ENCODE measurements at regions not wholly inside any gene's neighbourhood (a gene's known extent, or its start where the extent isn't known, plus 50 kb on each side); places are given as distances from the start of the nearest gene placed in this dataset.

- no peak for FAIRE-seq
- Histone ChIP-seq H3K36me3 (ENCODE audit: control insufficient read depth in 2 of 3, insufficient read depth in 3 of 3, low read length in 3 of 3) (no peaks in the 10 kb centered on the region), H3K27me3 (ENCODE audit: control insufficient read depth, insufficient read depth, low read length) (peaks cover 65% of the 10 kb centered on the region), H3K9me3 (ENCODE audit: control insufficient read depth in 2 of 3, insufficient read depth in 1 of 3, low read length in 3 of 3) (no peaks in the 10 kb centered on the region), H3K4me1 (ENCODE audit: control insufficient read depth in 2 of 3, insufficient read depth in 2 of 3, low read depth in 1 of 3, low read length in 3 of 3) (no peaks in the 10 kb centered on the region), H3K27ac (ENCODE audit: low read depth in 2 of 2, low read length in 2 of 2) (no peak overlapping the region), H3K4me3 (ENCODE audit: low read length in 3 of 3) (no peak overlapping the region), H3K9ac (ENCODE audit: low read length in 3 of 3) (no peak overlapping the region)
- intact Hi-C loops (cut with DNase I), result no loop called here
- no peak for TF ChIP-seq CTCF (IDR thresholded peaks at IDR 0.05; ENCODE audit: borderline replicate concordance, extremely low read depth, insufficient read depth)
- peak in 2 of 5 donors; percentile 26 to 48 for DNase-seq
Observed at GRCh38 chr20:56924292-56925081, 295.4 kb downstream of the TFAP2C start.

GRCh38 chr20:56925082-56925830 lies 296.1 kb downstream of the TFAP2C start:
- peaks cover 73% of the 10 kb centered on the region for H3K27me3 ChIP-seq (ENCODE audit: control insufficient read depth, insufficient read depth, low read length)
- FAIRE-seq, result no peak
- no peaks in the 10 kb centered on the region for H3K4me1 ChIP-seq (ENCODE audit: control insufficient read depth in 2 of 3, insufficient read depth in 2 of 3, low read depth in 1 of 3, low read length in 3 of 3)
- H3K36me3 ChIP-seq (ENCODE audit: control insufficient read depth in 2 of 3, insufficient read depth in 3 of 3, low read length in 3 of 3), result no peaks in the 10 kb centered on the region
- no peak overlapping the region for H3K9ac ChIP-seq (ENCODE audit: low read length in 3 of 3)
- H3K27ac ChIP-seq (ENCODE audit: low read depth in 2 of 2, low read length in 2 of 2), result no peak overlapping the region
- TF ChIP-seq CTCF (IDR thresholded peaks at IDR 0.05; ENCODE audit: borderline replicate concordance, extremely low read depth, insufficient read depth), result no peak
- peak in 4 of 5 donors; percentile 45 to 66 (median 51) for DNase-seq
- H3K9me3 ChIP-seq (ENCODE audit: control insufficient read depth in 2 of 3, insufficient read depth in 1 of 3, low read length in 3 of 3), result no peaks in the 10 kb centered on the region
- intact Hi-C loops (cut with DNase I), result no loop called here
- H3K4me3 ChIP-seq (ENCODE audit: low read length in 3 of 3), result no peak overlapping the region

GRCh38 chr20:56925831-56926170 lies 296.7 kb downstream of the TFAP2C start:
- Histone ChIP-seq H3K4me3 (ENCODE audit: low read length in 3 of 3) (no peak overlapping the region), H3K9me3 (ENCODE audit: control insufficient read depth in 2 of 3, insufficient read depth in 1 of 3, low read length in 3 of 3) (no peaks in the 10 kb centered on the region), H3K4me1 (ENCODE audit: control insufficient read depth in 2 of 3, insufficient read depth in 2 of 3, low read depth in 1 of 3, low read length in 3 of 3) (no peaks in the 10 kb centered on the region), H3K27me3 (ENCODE audit: control insufficient read depth, insufficient read depth, low read length) (peaks cover 75% of the 10 kb centered on the region), H3K9ac (ENCODE audit: low read length in 3 of 3) (no peak overlapping the region), H3K36me3 (ENCODE audit: control insufficient read depth in 2 of 3, insufficient read depth in 3 of 3, low read length in 3 of 3) (no peaks in the 10 kb centered on the region), H3K27ac (ENCODE audit: low read depth in 2 of 2, low read length in 2 of 2) (no peak overlapping the region)
- intact Hi-C loops (cut with DNase I), result no loop called here
- FAIRE-seq (no peak), DNase-seq (peak in 3 of 5 donors; percentile 19 to 69 (median 44))
- TF ChIP-seq CTCF (IDR thresholded peaks at IDR 0.05; ENCODE audit: borderline replicate concordance, extremely low read depth, insufficient read depth), result no peak

Data from kidney (tissue), 13 donors.